SU-DHL-6 (cell line): ENCODE measurements at regions not wholly inside any gene's neighbourhood (a gene's known extent, or its start where the extent isn't known, plus 50 kb on each side); places are given as distances from the start of the nearest gene placed in this dataset.

ENCODE experiments used
- H2AFZ ChIP-seq: fragments of 200-600 bp; sonication (generic); 2 replicates; pipeline ENCODE4 v1.6.1; 2014; ENCODE audit warnings: low read depth, mild to moderate bottlenecking, moderate library complexity, mixed read lengths, antibody characterized with exemption, low read length; ENCODE audit not compliant: severe bottlenecking
- H3F3A ChIP-seq: fragments of 200-600 bp; shearing (Covaris generic); 2 replicates; pipeline ENCODE4 v1.6.0; 2016; ENCODE audit warnings: antibody characterized with exemption, mild to moderate bottlenecking; ENCODE audit not compliant: insufficient read depth
- H3K27ac ChIP-seq: fragments of 200-600 bp; sonication (generic); 2 replicates; pipeline ENCODE4 v1.5.1; 2016; ENCODE audit warnings: low read depth, mild to moderate bottlenecking, low read length, moderate library complexity, mixed read lengths
- H3K27me3 ChIP-seq: fragments of 200-600 bp; sonication (generic), shearing (Covaris generic); 2 replicates; pipeline ENCODE4 v1.6.0; 2014; ENCODE audit warnings: mild to moderate bottlenecking, low read length
- H3K36me3 ChIP-seq: fragments of 200-600 bp; sonication (generic); 2 replicates; pipeline ENCODE4 v1.6.1; 2014; ENCODE audit warnings: mild to moderate bottlenecking, low read length, mixed read lengths
- H3K4me2 ChIP-seq: fragments of 300-600, 200-600 bp; shearing (Covaris generic), sonication (generic); 2 replicates; pipeline ENCODE4 v1.6.0; 2014; ENCODE audit warnings: low read length, low read depth, mild to moderate bottlenecking; ENCODE audit not compliant: poor library complexity, severe bottlenecking
- H3K4me3 ChIP-seq: fragments of 200-600 bp; sonication (generic); 2 replicates; pipeline ENCODE4 v1.5.1; 2014; ENCODE audit warnings: antibody characterized with exemption, low read length, mild to moderate bottlenecking, mixed read lengths; ENCODE audit not compliant: insufficient read depth, poor library complexity, severe bottlenecking
- H3K79me2 ChIP-seq: fragments of 200-600 bp; sonication (generic); 2 replicates; pipeline ENCODE4 v1.6.1; 2014; ENCODE audit warnings: mild to moderate bottlenecking, low read length, moderate library complexity; ENCODE audit not compliant: insufficient read depth
- H3K9ac ChIP-seq: fragments of 200-600 bp; sonication (generic); 2 replicates; pipeline ENCODE4 v1.7.0; 2014; ENCODE audit warnings: mild to moderate bottlenecking, low read length
- H3K9me2 ChIP-seq: fragments of 200-600 bp; sonication (generic); replicated peaks from 2 replicates; pipeline ENCODE4 v1.6.1; 2014; ENCODE audit warnings: low read length; ENCODE audit not compliant: insufficient read depth
- H3K9me3 ChIP-seq: fragments of 200-600 bp; sonication (generic); 2 replicates; pipeline ENCODE4 v1.6.1; 2014; ENCODE audit warnings: low read length, mixed read lengths; ENCODE audit not compliant: insufficient read depth
- H4K20me1 ChIP-seq: fragments of 200-600 bp; sonication (generic); 2 replicates; pipeline ENCODE4 v1.6.1; 2014; ENCODE audit warnings: low read depth, mild to moderate bottlenecking, antibody characterized with exemption, low read length, moderate library complexity, mixed read lengths
- EZH2phosphoT487 ChIP-seq: fragments of 200-600 bp; sonication (generic), shearing (Covaris generic); conservative IDR thresholded peaks from 2 replicates; pipeline ENCODE4 v1.6.1; 2018; ENCODE audit warnings: mild to moderate bottlenecking, antibody characterized with exemption, low read length, moderate library complexity, mixed read lengths
- TF ChIP-seq, protein P1 (sequence below): fragments of 200-600 bp; sonication (generic); IDR thresholded peaks from one replicate; pipeline ENCODE4 v1.5.1; 2017; ENCODE audit warnings: antibody characterized with exemption, mild to moderate bottlenecking, low read length, moderate library complexity; ENCODE audit not compliant: insufficient read depth, poor library complexity, severe bottlenecking

DNA sequence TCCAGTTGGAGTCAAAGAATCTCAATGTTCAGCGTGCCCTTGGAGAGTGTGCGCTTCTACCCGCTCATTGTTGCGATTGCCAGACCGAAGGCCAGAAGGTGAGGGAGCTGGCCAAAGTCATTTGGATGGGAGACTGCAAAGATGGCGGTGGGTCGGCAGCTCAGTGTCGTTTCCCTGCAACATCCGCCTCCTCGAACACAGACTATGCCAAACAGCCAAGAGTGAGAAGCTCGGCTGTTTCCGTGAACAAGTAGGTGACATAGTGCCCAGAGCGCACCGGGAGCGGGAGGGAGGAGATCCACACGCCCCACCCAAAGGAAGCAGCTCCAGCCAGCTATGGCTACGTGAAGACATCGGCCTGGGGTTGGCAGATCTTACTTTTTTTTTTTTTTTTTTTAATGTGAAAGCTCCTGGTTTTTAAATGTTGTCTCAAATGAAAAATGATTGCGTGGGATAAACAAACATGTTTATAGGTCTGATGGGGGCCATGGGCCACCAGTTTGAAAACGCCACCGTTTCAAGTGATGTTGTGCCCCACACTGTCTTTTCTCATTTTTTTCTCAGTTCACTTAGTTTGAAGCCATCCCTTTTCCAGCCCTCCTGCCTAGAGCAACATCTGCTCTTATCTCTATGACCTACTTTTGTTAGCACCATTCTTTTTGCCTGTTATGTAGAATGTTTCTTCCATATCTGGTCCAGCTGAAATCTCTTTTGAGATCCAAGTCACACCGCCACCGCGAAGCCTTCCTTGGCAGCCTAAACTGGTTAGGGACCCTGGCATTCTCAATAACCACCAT lies 682.4 kb downstream of the RNF144A start:
- no peaks in the 10 kb centered on the region for H3K9me3 ChIP-seq
- H2AFZ ChIP-seq, result no peak overlapping the region
- no peaks in the 10 kb centered on the region for H3K36me3 ChIP-seq
- no peaks in the 10 kb centered on the region; the same call in 1 of the 2 replicates for H4K20me1 ChIP-seq
- H3K9ac ChIP-seq, result no peak overlapping the region
- no peaks in the 10 kb centered on the region for H3F3A ChIP-seq
- H3K79me2 ChIP-seq, result no peaks in the 10 kb centered on the region
- TF ChIP-seq, protein P1, sequence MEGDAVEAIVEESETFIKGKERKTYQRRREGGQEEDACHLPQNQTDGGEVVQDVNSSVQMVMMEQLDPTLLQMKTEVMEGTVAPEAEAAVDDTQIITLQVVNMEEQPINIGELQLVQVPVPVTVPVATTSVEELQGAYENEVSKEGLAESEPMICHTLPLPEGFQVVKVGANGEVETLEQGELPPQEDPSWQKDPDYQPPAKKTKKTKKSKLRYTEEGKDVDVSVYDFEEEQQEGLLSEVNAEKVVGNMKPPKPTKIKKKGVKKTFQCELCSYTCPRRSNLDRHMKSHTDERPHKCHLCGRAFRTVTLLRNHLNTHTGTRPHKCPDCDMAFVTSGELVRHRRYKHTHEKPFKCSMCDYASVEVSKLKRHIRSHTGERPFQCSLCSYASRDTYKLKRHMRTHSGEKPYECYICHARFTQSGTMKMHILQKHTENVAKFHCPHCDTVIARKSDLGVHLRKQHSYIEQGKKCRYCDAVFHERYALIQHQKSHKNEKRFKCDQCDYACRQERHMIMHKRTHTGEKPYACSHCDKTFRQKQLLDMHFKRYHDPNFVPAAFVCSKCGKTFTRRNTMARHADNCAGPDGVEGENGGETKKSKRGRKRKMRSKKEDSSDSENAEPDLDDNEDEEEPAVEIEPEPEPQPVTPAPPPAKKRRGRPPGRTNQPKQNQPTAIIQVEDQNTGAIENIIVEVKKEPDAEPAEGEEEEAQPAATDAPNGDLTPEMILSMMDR, result no peak
- TF ChIP-seq EZH2phosphoT487, result no peak
- no peaks in the 10 kb centered on the region for H3K27me3 ChIP-seq
- H3K9me2 ChIP-seq, result no peaks in the 10 kb centered on the region
- no peak overlapping the region for H3K4me2 ChIP-seq
- H3K27ac ChIP-seq, result no peak overlapping the region
- H3K4me3 ChIP-seq, result no peak overlapping the region

DNA sequence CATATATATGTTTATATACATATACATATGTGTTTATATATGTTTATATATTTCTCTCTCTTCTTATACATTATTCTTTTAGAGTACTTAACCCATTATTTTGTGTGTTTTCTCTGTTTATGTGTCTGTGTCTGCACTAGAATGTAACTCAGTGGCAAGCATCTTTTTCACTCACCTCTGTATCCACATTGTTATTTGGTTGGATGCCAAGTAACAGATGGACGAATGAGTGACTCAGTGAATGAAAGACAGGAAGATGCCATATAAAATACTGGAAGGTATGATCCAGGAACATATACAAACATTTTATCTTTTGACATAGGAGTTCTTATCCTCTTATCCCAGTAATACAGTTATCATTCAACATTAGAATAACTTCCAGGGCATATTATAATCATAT lies 684.8 kb downstream of the RNF144A start:
- no peak overlapping the region for H3K9ac ChIP-seq
- TF ChIP-seq, protein P1, result no peak
- no peak for TF ChIP-seq EZH2phosphoT487
- no peaks in the 10 kb centered on the region for H3K27me3 ChIP-seq
- H3K4me3 ChIP-seq, result no peak overlapping the region
- H4K20me1 ChIP-seq, result no peaks in the 10 kb centered on the region; the same call in 1 of the 2 replicates
- no peaks in the 10 kb centered on the region for H3K36me3 ChIP-seq
- no peaks in the 10 kb centered on the region for H3K79me2 ChIP-seq
- H3K4me2 ChIP-seq, result no peak overlapping the region
- no peak overlapping the region for H2AFZ ChIP-seq
- H3K9me2 ChIP-seq, result no peaks in the 10 kb centered on the region
- H3F3A ChIP-seq, result no peaks in the 10 kb centered on the region
- no peaks in the 10 kb centered on the region for H3K9me3 ChIP-seq
- no peak overlapping the region for H3K27ac ChIP-seq

DNA sequence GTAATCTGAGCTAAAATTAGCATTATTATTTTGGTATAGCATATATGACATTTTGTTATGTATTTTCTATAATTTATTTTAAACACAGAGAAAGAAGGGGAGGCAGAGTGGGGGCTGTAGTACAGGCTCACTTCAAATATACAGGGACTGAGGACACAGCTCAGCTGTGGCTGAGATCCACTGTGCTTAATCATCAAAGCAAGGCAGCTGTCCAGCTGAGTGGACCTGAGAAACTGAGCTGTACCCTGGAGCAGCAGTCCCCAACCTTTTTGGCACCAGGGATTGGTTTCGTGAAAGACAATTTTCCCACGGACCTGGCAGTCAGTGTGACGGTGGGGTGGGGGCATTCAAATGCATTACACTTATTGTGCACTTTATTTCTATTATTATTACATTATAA lies 687.2 kb downstream of the RNF144A start:
- H3K9ac ChIP-seq, result no peak overlapping the region
- H3K36me3 ChIP-seq, result no peaks in the 10 kb centered on the region
- H2AFZ ChIP-seq, result no peak overlapping the region
- H3K4me3 ChIP-seq, result no peak overlapping the region
- no peaks in the 10 kb centered on the region; the same call in 1 of the 2 replicates for H4K20me1 ChIP-seq
- H3K27ac ChIP-seq, result no peak overlapping the region
- H3K4me2 ChIP-seq, result no peak overlapping the region
- TF ChIP-seq, protein P1, result no peak
- TF ChIP-seq EZH2phosphoT487, result no peak
- no peaks in the 10 kb centered on the region for H3K9me2 ChIP-seq
- H3K9me3 ChIP-seq, result no peaks in the 10 kb centered on the region
- no peaks in the 10 kb centered on the region for H3K79me2 ChIP-seq
- no peaks in the 10 kb centered on the region for H3F3A ChIP-seq
- H3K27me3 ChIP-seq, result no peaks in the 10 kb centered on the region
